GM08714 (cell line): ENCODE measurements at regions not wholly inside any gene's neighbourhood (a gene's known extent, or its start where the extent isn't known, plus 50 kb on each side); places are given as distances from the start of the nearest gene placed in this dataset.

Source experiments
- H3K4me3 ChIP-seq: fragments of 200-500 bp; sonication (Bioruptor generic); 2 replicates; pipeline ENCODE4 v1.5.1; 2014; ENCODE audit warnings: mild to moderate bottlenecking, low read length, inconsistent platforms
- ZNF274 ChIP-seq: IDR thresholded peaks from 2 replicates; pipeline ENCODE4 v1.6.1; 2012; ENCODE audit warnings: mild to moderate bottlenecking, low read depth, low read length

- TF ChIP-seq ZNF274: no peak
- no peak overlapping the region for H3K4me3 ChIP-seq
These were observed 128.8 kb upstream of the DLX2 start for GRCh38 chr2:172231508-172231907.

GRCh38 chr2:172232708-172233396 lies 130.2 kb upstream of the DLX2 start:
- H3K4me3 ChIP-seq: no peak overlapping the region
- no peak for TF ChIP-seq ZNF274

- TF ChIP-seq ZNF274: no peak
- no peak overlapping the region for H3K4me3 ChIP-seq
These were observed 131.5 kb upstream of the DLX2 start for GRCh38 chr2:172233987-172234715.

- no peak overlapping the region; the same call in 1 of the 2 replicates for H3K4me3 ChIP-seq
- TF ChIP-seq ZNF274: no peak
These were observed 132.3 kb upstream of the DLX2 start for GRCh38 chr2:172234716-172235691.

GRCh38 chr2:172239944-172240590 lies 137.4 kb upstream of the DLX2 start:
- no peak overlapping the region for H3K4me3 ChIP-seq
- no peak for TF ChIP-seq ZNF274

- no peak for TF ChIP-seq ZNF274
- no peak overlapping the region for H3K4me3 ChIP-seq
These were observed 138.5 kb upstream of the DLX2 start for GRCh38 chr2:172241222-172241621.

GRCh38 chr2:172242471-172242870 lies 139.8 kb upstream of the DLX2 start:
- H3K4me3 ChIP-seq: no peak overlapping the region
- TF ChIP-seq ZNF274: no peak

GRCh38 chr2:172242961-172243360 lies 140.3 kb upstream of the DLX2 start:
- no peak for TF ChIP-seq ZNF274
- H3K4me3 ChIP-seq: no peak overlapping the region

GRCh38 chr2:172244419-172245130 lies 141.9 kb upstream of the DLX2 start:
- TF ChIP-seq ZNF274: no peak
- no peak overlapping the region for H3K4me3 ChIP-seq

- no peak overlapping the region for H3K4me3 ChIP-seq
- TF ChIP-seq ZNF274: no peak
These were observed 143.9 kb upstream of the DLX2 start for GRCh38 chr2:172246649-172247048.

- no peak for TF ChIP-seq ZNF274
These were observed 144.5 kb upstream of the DLX2 start for GRCh38 chr2:172247203-172247602.

GRCh38 chr2:172248381-172248780 lies 145.7 kb upstream of the DLX2 start:
- H3K4me3 ChIP-seq: no peak overlapping the region
- TF ChIP-seq ZNF274: no peak

More at GRCh38 chr2:172247203-172247602, 144.5 kb upstream of the DLX2 start:
- no peak overlapping the region for H3K4me3 ChIP-seq

- no peak overlapping the region for H3K4me3 ChIP-seq
- no peak for TF ChIP-seq ZNF274
These were observed 146.1 kb upstream of the DLX2 start for GRCh38 chr2:172248785-172249187.
